T-helper 17 cell (primary cell): ENCODE measurements at regions not wholly inside any gene's neighbourhood (a gene's known extent, or its start where the extent isn't known, plus 50 kb on each side); places are given as distances from the start of the nearest gene placed in this dataset.
"Not testable (repeated sequence)": the region's sequence is repeated elsewhere in the genome, so short reads cannot be mapped to it uniquely, and the experiment has no call there.

Experiments
- ATAC-seq: fragments of 150-1000 bp; cut with Tn5 transposase; 2 replicates; pipeline ENCODE4 v1.10.0; 2021; ENCODE audit warnings: mild to moderate bottlenecking, moderate library complexity
- DNase-seq, 3 donors: peaks; one replicate each; pipeline versions ENCODE4 v3.0.0 to v3.0.0-alpha.2; 2020 to 2021
- H3K9me3 ChIP-seq: one replicate; pipeline ENCODE4 v1.7.0; 2013; ENCODE audit warnings: low read length, mild to moderate bottlenecking; ENCODE audit not compliant: control insufficient read depth, poor library complexity, severe bottlenecking
- H3K27ac Mint-ChIP-seq: one replicate; pipeline ENCODE4 v1.8.0; 2022; ENCODE audit warnings: mild to moderate bottlenecking, moderate library complexity, mixed read lengths
- H3K27me3 Mint-ChIP-seq: one replicate; pipeline ENCODE4 v1.8.0; 2022; ENCODE audit warnings: mixed read lengths
- H3K36me3 Mint-ChIP-seq: one replicate; pipeline ENCODE4 v1.8.0; 2022; ENCODE audit warnings: low read depth, mixed read lengths
- H3K4me1 Mint-ChIP-seq: one replicate; pipeline ENCODE4 v1.8.0; 2022; ENCODE audit warnings: mild to moderate bottlenecking, mixed read lengths
- H3K4me3 Mint-ChIP-seq: one replicate; pipeline ENCODE4 v1.8.0; 2022; ENCODE audit warnings: mild to moderate bottlenecking, moderate library complexity, mixed read lengths

GRCh38 chr3:72080095-72080494 lies 295.1 kb upstream of the PROK2 start:
- peaks cover 6% of the 10 kb centered on the region for H3K4me1 Mint-ChIP-seq
- H3K27me3 Mint-ChIP-seq = peaks cover 16% of the 10 kb centered on the region
- peaks cover 2% of the 10 kb centered on the region for H3K9me3 ChIP-seq
- H3K36me3 Mint-ChIP-seq = peaks cover 5% of the 10 kb centered on the region
- no peak overlapping the region for H3K4me3 Mint-ChIP-seq
- no peak overlapping the region for H3K27ac Mint-ChIP-seq
- ATAC-seq (no peak), DNase-seq (no peak)

- DNase-seq (no peak), ATAC-seq (no peak)
- H3K36me3 Mint-ChIP-seq = peaks cover 5% of the 10 kb centered on the region
- peaks cover 6% of the 10 kb centered on the region for H3K4me1 Mint-ChIP-seq
- H3K4me3 Mint-ChIP-seq = no peak overlapping the region
- H3K27ac Mint-ChIP-seq = no peak overlapping the region
- H3K27me3 Mint-ChIP-seq = peaks cover 15% of the 10 kb centered on the region
- peaks cover 2% of the 10 kb centered on the region for H3K9me3 ChIP-seq
These were observed 294.5 kb upstream of the PROK2 start for GRCh38 chr3:72079369-72079872.

GRCh38 chr3:72078676-72079368 lies 293.9 kb upstream of the PROK2 start:
- H3K27ac Mint-ChIP-seq = no peak overlapping the region
- peaks cover 6% of the 10 kb centered on the region for H3K4me1 Mint-ChIP-seq
- ATAC-seq (no peak), DNase-seq (no peak)
- H3K9me3 ChIP-seq = peaks cover 2% of the 10 kb centered on the region
- peaks cover 15% of the 10 kb centered on the region for H3K27me3 Mint-ChIP-seq
- H3K4me3 Mint-ChIP-seq = no peak overlapping the region
- peaks cover 5% of the 10 kb centered on the region for H3K36me3 Mint-ChIP-seq

- H3K9me3 ChIP-seq = peaks cover 2% of the 10 kb centered on the region
- Mint-ChIP-seq H3K27ac (no peak overlapping the region), H3K4me3 (no peak overlapping the region), H3K4me1 (peaks cover 6% of the 10 kb centered on the region), H3K36me3 (peaks cover 5% of the 10 kb centered on the region), H3K27me3 (peaks cover 15% of the 10 kb centered on the region)
- ATAC-seq (no peak), DNase-seq (no peak)
These were observed 292.7 kb upstream of the PROK2 start for GRCh38 chr3:72077473-72078259.

- not testable (repeated sequence) for H3K4me1 Mint-ChIP-seq, H3K27me3 Mint-ChIP-seq, H3K4me3 Mint-ChIP-seq, ATAC-seq, H3K36me3 Mint-ChIP-seq, DNase-seq, H3K27ac Mint-ChIP-seq, H3K9me3 ChIP-seq
These were observed 290.9 kb upstream of the PROK2 start for GRCh38 chr3:72075848-72076247.

GRCh38 chr3:72071624-72072023 lies 286.7 kb upstream of the PROK2 start:
- no peaks in the 10 kb centered on the region for H3K36me3 Mint-ChIP-seq
- no peak for DNase-seq
- no peak overlapping the region for H3K27ac Mint-ChIP-seq
- no peak overlapping the region for H3K4me3 Mint-ChIP-seq
- ATAC-seq = no peak
- H3K9me3 ChIP-seq = peaks cover 2% of the 10 kb centered on the region
- H3K4me1 Mint-ChIP-seq = no peaks in the 10 kb centered on the region
- peaks cover 19% of the 10 kb centered on the region for H3K27me3 Mint-ChIP-seq

GRCh38 chr3:72070005-72070404 lies 285.1 kb upstream of the PROK2 start:
- no peaks in the 10 kb centered on the region for H3K9me3 ChIP-seq
- Mint-ChIP-seq H3K4me3 (no peak overlapping the region), H3K36me3 (no peaks in the 10 kb centered on the region), H3K27me3 (peaks cover 24% of the 10 kb centered on the region), H3K27ac (no peak overlapping the region), H3K4me1 (peaks cover 2% of the 10 kb centered on the region)
- DNase-seq (no peak), ATAC-seq (no peak)

GRCh38 chr3:72069543-72069942 lies 284.6 kb upstream of the PROK2 start:
- no peaks in the 10 kb centered on the region for H3K9me3 ChIP-seq
- DNase-seq (no peak), ATAC-seq (no peak)
- Mint-ChIP-seq H3K4me3 (no peak overlapping the region), H3K4me1 (peaks cover 2% of the 10 kb centered on the region), H3K36me3 (no peaks in the 10 kb centered on the region), H3K27ac (no peak overlapping the region), H3K27me3 (peaks cover 24% of the 10 kb centered on the region)

- no peak for ATAC-seq
- H3K4me1 Mint-ChIP-seq = peaks cover 2% of the 10 kb centered on the region
These were observed 283.7 kb upstream of the PROK2 start for GRCh38 chr3:72068621-72069020.

GRCh38 chr3:72067721-72068120 lies 282.8 kb upstream of the PROK2 start:
- H3K4me3 Mint-ChIP-seq = no peak overlapping the region
- no peaks in the 10 kb centered on the region for H3K36me3 Mint-ChIP-seq
- H3K27me3 Mint-ChIP-seq = peaks cover 24% of the 10 kb centered on the region
- ATAC-seq = no peak
- no peaks in the 10 kb centered on the region for H3K9me3 ChIP-seq
- H3K27ac Mint-ChIP-seq = no peak overlapping the region
- no peak for DNase-seq
- peaks cover 2% of the 10 kb centered on the region for H3K4me1 Mint-ChIP-seq

More at GRCh38 chr3:72068621-72069020, 283.7 kb upstream of the PROK2 start:
- H3K9me3 ChIP-seq = no peaks in the 10 kb centered on the region
- no peaks in the 10 kb centered on the region for H3K36me3 Mint-ChIP-seq
- no peak overlapping the region for H3K4me3 Mint-ChIP-seq
- no peak overlapping the region for H3K27ac Mint-ChIP-seq
- peaks cover 24% of the 10 kb centered on the region for H3K27me3 Mint-ChIP-seq
- DNase-seq = no peak

- no peak overlapping the region for H3K4me3 Mint-ChIP-seq
- peaks cover 2% of the 10 kb centered on the region for H3K4me1 Mint-ChIP-seq
- H3K36me3 Mint-ChIP-seq = no peaks in the 10 kb centered on the region
- H3K27me3 Mint-ChIP-seq = peaks cover 24% of the 10 kb centered on the region
- ATAC-seq (no peak), DNase-seq (no peak)
- no peaks in the 10 kb centered on the region for H3K9me3 ChIP-seq
- H3K27ac Mint-ChIP-seq = no peak overlapping the region
These were observed 281.1 kb upstream of the PROK2 start for GRCh38 chr3:72065872-72066641.

- Mint-ChIP-seq H3K4me1 (peaks cover 2% of the 10 kb centered on the region), H3K36me3 (no peaks in the 10 kb centered on the region), H3K4me3 (no peak overlapping the region)
These were observed 280.3 kb upstream of the PROK2 start for GRCh38 chr3:72065236-72065635.

GRCh38 chr3:72064727-72065126 lies 279.8 kb upstream of the PROK2 start:
- H3K9me3 ChIP-seq, H3K4me1 Mint-ChIP-seq, H3K4me3 Mint-ChIP-seq, H3K36me3 Mint-ChIP-seq, ATAC-seq, DNase-seq, H3K27ac Mint-ChIP-seq: not testable (repeated sequence)
- peaks cover 24% of the 10 kb centered on the region for H3K27me3 Mint-ChIP-seq

More at GRCh38 chr3:72065236-72065635, 280.3 kb upstream of the PROK2 start:
- ATAC-seq (no peak), DNase-seq (no peak)
- Mint-ChIP-seq H3K27me3 (peaks cover 24% of the 10 kb centered on the region), H3K27ac (no peak overlapping the region)
- no peaks in the 10 kb centered on the region for H3K9me3 ChIP-seq
